WERI-Rb-1 (cell line): ENCODE measurements at regions not wholly inside any gene's neighbourhood (a gene's known extent, or its start where the extent isn't known, plus 50 kb on each side); places are given as distances from the start of the nearest gene placed in this dataset.
"Not testable (repeated sequence)": the region's sequence is repeated elsewhere in the genome, so short reads cannot be mapped to it uniquely, and the experiment has no call there.

ENCODE experiments used
- DNase-seq: peaks from one replicate; pipeline ENCODE4 v3.0.0-alpha.2; 2020
- H3K27ac ChIP-seq: fragments of 250-450 bp; sonication (Bioruptor Pico); 2 replicates; pipeline ENCODE4 v1.5.1; 2020; ENCODE audit warnings: mild to moderate bottlenecking, moderate library complexity
- H3K27me3 ChIP-seq: fragments of 250-450 bp; sonication (Bioruptor Pico); 2 replicates; pipeline ENCODE4 v1.5.1; 2021; ENCODE audit warnings: mild to moderate bottlenecking, low read depth, moderate library complexity; ENCODE audit not compliant: insufficient read depth, severe bottlenecking
- H3K36me3 ChIP-seq: fragments of 250-450 bp; sonication (Bioruptor Pico); 2 replicates; pipeline ENCODE4 v1.5.1; 2020; ENCODE audit warnings: mild to moderate bottlenecking, moderate library complexity
- H3K4me3 ChIP-seq: 2 replicates; pipeline ENCODE4 v1.5.1; 2011; ENCODE audit warnings: low read depth, mild to moderate bottlenecking, control low read depth, low read length
- H3K9me3 ChIP-seq: fragments of 250-450 bp; sonication (Bioruptor Pico); 2 replicates; pipeline ENCODE4 v1.5.1; 2021; ENCODE audit warnings: mild to moderate bottlenecking, moderate library complexity; ENCODE audit not compliant: severe bottlenecking
- CTCF ChIP-seq: IDR thresholded peaks from 2 replicates; pipeline ENCODE4 v1.5.1; 2011; ENCODE audit warnings: low read depth, mild to moderate bottlenecking, control low read depth, inconsistent platforms, low read length

GRCh38 chr13:86491121-86491520, 691.9 kb upstream of the SLITRK6 start:
- Histone ChIP-seq H3K9me3 (no peaks in the 10 kb centered on the region), H3K27me3 (no peaks in the 10 kb centered on the region), H3K27ac (no peak overlapping the region), H3K4me3 (no peak overlapping the region), H3K36me3 (no peaks in the 10 kb centered on the region)
- TF ChIP-seq CTCF: no peak
- DNase-seq: no peak

- H3K9me3 ChIP-seq, DNase-seq: not testable (repeated sequence)
Measured at GRCh38 chr13:86501931-86502330, 702.7 kb upstream of the SLITRK6 start.

GRCh38 chr13:86510792-86511191, 711.6 kb upstream of the SLITRK6 start:
- TF ChIP-seq CTCF: no peak
- no peak overlapping the region for H3K4me3 ChIP-seq
- DNase-seq: no peak

More at GRCh38 chr13:86501931-86502330, 702.7 kb upstream of the SLITRK6 start:
- H3K4me3 ChIP-seq, H3K36me3 ChIP-seq, H3K27ac ChIP-seq, H3K27me3 ChIP-seq: not testable (repeated sequence)

GRCh38 chr13:86541461-86541860, 742.2 kb upstream of the SLITRK6 start:
- Histone ChIP-seq H3K9me3 (no peaks in the 10 kb centered on the region), H3K36me3 (no peaks in the 10 kb centered on the region), H3K27ac (no peak overlapping the region), H3K4me3 (no peak overlapping the region), H3K27me3 (no peaks in the 10 kb centered on the region)
- no peak for DNase-seq
- TF ChIP-seq CTCF: no peak

More at GRCh38 chr13:86510792-86511191, 711.6 kb upstream of the SLITRK6 start:
- Histone ChIP-seq H3K9me3 (no peaks in the 10 kb centered on the region), H3K36me3 (no peaks in the 10 kb centered on the region), H3K27ac (no peak overlapping the region), H3K27me3 (no peaks in the 10 kb centered on the region)

- H3K36me3 ChIP-seq: no peaks in the 10 kb centered on the region
- no peak overlapping the region for H3K27ac ChIP-seq
- H3K4me3 ChIP-seq: no peak overlapping the region
- H3K9me3 ChIP-seq: no peaks in the 10 kb centered on the region
- no peaks in the 10 kb centered on the region for H3K27me3 ChIP-seq
- no peak for TF ChIP-seq CTCF
- no peak for DNase-seq
Measured at GRCh38 chr13:86554066-86554465, 754.8 kb upstream of the SLITRK6 start.

DNA sequence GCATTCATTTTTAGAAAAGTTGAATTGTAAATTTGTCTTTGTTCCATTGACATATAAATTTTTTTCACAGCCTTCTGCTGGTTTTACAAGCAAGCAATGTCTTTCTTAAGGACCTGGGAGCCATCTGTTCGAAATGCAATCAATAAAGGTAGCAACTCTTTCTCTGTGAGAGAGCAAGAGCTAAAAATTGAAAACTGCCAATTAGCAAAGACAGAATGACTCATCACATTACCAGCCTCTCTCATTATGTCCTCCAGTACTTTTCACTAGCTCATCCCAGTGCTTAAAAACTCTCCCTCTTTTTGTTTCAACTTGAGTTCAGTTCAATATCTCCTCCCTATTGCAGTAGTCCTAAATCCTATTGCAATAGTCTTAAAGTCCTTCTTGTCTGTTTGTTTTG, 760.7 kb upstream of the SLITRK6 start:
- Histone ChIP-seq H3K36me3 (no peaks in the 10 kb centered on the region), H3K4me3 (no peak overlapping the region), H3K27ac (no peak overlapping the region; the same call in 1 of the 2 replicates), H3K27me3 (no peaks in the 10 kb centered on the region), H3K9me3 (no peaks in the 10 kb centered on the region)
- TF ChIP-seq CTCF: no peak
- DNase-seq: no peak
